Stimulated activated CD4-positive, alpha-beta T cell treated with anti-CD3 and anti-CD28 coated beads, Interleukin-15, amount 100 ng/mL, for 24 hours (primary cell): ENCODE measurements at regions not wholly inside any gene's neighbourhood (a gene's known extent, or its start where the extent isn't known, plus 50 kb on each side); places are given as distances from the start of the nearest gene placed in this dataset.

Source experiments
- DNase-seq: peaks from one replicate; pipeline ENCODE4 v3.0.0-alpha.2; 2020

DNA sequence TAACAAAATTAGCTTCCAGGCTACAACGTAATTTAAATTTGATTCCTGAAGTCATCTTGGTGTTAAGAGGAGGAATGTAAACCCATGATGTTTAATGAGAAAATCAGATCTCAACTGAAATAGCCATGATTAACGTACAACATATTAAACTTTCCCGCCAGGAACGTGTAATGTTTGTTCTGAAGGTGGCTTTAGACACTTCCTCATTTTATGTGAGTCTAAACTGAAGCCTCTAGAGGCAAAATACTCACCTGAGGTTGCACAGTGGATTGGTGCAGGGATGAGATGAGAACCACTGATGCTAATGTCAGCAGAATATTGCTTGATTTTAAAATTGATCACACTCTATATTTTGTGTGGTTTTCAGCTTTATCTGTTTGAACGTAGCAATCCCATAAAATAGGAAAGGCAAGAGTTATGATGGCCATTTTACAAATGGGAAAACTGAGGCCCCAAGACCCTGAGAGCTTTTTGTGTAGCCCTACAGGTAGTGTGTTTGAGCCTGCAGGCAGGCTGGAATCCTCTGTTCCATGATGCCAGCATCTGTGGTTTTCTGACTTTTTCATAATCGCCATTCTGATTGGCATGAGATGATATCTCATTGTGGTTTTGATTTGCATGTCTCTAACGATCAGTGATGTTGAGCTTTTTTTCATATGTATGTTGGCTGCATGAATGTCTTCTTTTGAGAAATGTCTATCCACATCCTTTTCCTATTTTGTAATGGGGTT is 243.7 kb upstream of the BMPER start:
- no peak for DNase-seq

DNA sequence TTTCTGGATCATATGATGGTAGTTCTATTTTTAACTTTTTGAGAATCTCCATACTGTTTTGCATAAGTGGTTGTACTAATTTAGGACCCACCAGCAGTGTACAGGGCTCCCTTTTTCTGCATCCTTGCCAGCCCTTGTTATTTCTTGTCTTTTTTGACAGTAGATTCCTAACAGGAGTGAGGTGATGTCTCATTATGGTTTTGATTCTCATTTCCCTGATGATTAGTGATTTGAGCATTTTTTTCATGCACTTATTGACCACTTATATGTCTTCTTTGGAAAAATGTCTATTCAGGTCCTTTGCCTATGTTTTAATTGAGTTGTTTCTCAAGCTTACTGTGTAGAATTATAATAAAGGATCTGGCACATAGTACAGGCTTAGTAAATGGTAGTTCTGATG is 238.8 kb upstream of the BMPER start:
- DNase-seq, result no peak

- no peak for DNase-seq
Measured at GRCh38 chr7:33667196-33667595, 238.1 kb upstream of the BMPER start.

DNA sequence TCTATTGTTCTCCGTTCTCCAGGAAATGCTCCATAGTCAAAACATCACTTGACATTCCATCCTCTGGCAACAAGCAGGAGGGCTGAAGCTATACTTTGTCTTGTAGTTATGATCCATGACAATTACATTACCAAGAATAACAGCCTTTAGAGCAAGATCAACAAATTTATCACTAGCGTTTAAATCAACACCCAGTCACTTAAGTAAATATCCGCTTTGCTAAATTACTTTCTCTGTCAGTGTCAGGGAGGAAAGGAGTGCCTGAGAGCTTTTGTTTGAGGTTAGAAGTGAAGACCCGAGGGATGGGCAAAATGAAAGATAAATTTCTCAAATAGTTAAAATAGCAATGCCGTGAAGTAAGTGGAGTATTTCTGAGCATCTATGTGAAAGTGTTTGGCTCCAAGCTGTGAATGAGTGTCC is 236.1 kb upstream of the BMPER start:
- no peak for DNase-seq

DNA sequence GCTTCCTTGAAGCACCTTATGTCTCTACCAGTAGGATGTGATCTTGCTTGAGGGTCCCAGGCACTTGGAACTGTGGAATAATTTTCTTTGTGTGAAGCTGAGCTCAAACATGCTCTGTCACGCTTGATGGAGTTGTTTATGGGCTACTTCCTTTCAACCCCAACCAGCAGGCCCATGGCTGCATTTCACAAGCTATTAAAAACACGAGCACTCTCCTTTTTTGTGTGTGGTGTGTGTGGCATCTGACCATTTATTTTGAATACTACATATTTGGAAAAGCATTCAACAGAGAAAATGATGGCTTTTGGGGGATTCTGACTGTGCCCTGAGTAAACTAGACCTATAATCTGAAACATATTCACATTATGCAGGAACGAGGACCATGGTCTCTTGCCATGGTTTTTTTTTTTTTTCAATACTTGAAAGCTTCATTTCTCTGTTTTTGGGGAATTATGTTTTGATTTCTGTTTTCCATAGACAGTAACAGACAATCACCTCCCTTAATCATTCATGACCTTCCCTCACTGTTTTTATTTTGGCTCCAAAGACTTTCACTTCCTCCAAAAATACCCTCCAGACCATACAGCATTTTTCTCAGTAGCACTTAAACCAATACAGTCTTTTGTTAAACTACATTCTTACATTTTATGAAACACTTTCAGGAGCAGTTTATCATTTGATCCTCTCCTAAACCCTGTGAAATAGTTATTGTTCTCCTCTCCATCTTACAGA is 233.6 kb upstream of the BMPER start:
- no peak for DNase-seq

GRCh38 chr7:33673029-33673700 is 232.2 kb upstream of the BMPER start:
- DNase-seq, result no peak

DNA sequence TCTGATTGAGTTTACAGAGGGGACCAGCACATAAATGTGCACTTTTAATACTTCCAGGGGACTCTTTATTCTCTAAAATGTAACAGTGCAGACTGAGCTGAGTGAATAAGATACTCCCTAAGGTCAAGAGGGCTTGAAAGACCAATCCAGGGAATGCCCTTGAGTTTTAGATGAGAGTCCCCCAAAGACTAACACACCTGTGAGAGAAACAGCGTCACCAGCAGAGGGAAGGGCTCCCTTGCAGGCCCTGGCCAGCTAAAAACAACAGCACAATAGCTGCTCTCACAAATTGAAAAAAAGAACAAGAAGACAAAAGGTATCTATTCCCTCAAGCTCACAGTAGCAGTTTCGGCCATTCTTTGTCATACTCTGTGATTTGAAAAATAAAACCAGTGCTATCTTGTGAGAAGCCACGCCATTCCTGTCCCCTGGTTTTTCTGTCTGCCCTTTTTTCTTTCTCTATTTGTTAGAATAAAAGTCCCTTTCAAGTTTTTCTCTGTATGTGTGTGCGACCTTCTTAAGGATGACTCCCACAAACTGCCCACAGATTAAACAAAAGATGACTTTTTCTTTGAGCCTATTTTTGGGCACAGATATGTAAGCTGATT is 230.4 kb upstream of the BMPER start:
- no peak for DNase-seq

- no peak for DNase-seq
Measured at GRCh38 chr7:33677556-33677955, 227.8 kb upstream of the BMPER start.

DNA sequence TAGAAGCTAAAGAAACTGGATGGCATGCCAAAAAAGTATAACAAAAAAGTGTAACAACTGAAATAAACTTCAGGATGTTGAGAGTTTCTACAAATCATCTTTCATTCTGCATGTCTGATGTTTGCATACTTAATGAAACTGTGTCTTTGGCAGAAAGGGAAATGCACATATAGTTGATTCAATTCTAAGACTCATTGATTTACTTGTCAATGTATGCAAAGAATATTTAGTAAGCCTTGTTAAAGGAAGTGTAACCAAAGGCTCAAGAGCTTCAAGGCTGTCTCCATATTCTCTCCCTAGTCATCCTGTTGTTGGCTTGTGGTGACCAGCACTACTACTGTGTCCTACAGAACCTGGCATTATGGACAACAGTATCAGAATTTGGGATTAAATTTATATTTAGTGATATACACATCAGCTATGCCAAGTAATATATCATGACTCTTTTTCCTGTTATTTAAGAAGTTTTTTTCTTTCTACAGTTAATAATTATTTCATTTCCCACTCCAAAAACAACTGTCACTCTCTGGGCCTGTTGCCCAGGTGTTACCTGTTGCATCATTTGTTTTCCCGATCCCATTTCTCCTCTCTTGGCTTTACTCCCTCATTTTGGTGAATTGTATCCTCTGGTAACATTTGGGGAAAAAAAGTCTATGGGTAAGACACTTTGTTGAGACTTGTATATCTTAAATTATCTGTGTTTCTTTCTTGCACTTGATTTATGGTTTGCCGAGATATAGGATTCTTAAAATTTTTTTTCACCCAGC is 226.6 kb upstream of the BMPER start:
- DNase-seq, result no peak

GRCh38 chr7:33680682-33681081 is 224.7 kb upstream of the BMPER start:
- DNase-seq, result no peak

GRCh38 chr7:33685503-33685902 is 219.8 kb upstream of the BMPER start:
- DNase-seq, result no peak

- DNase-seq, result no peak
Measured at GRCh38 chr7:33685981-33686683, 219.2 kb upstream of the BMPER start.

DNA sequence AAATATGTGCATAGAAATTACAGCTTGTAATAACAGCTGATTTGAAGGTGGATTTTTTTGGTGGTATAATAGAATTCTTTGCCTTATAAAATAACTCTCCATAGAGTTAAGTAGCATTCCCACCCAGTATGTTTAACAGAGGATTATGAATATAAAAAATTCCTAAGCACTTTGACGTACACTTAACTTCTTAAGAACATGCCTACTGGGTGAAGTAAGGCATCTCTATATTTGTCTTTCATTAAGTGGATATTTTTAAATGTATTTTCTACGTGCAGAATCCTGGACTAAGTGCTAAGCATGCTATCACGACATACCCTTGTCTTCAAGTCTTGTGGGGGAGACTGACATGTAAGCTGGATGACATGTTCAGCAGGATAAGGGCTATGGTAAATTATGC is 217.7 kb upstream of the BMPER start:
- DNase-seq, result no peak

GRCh38 chr7:33691180-33691579 is 214.2 kb upstream of the BMPER start:
- no peak for DNase-seq

- DNase-seq, result no peak
Measured at GRCh38 chr7:33692956-33693355, 212.4 kb upstream of the BMPER start.

GRCh38 chr7:33694006-33694405 is 211.3 kb upstream of the BMPER start:
- DNase-seq, result no peak

DNA sequence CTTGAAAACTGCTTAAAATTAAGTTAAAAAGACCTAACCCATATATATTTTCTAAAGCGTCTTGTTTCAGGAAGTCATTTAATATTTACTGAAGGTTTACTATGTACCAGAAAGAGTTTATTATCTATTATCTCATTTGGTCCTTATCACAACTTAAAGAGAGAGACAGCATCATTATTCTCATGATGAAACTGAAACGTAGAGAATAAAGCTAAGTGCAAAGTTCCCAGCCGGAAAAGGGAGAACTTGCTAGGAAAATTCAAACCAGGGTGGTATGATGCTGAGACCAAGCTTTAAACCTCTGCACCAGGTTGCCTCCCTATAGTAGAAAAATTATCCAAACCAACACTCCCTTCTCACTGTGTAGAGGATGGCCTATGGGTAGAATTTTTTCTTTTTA is 207.7 kb upstream of the BMPER start:
- no peak for DNase-seq

DNA sequence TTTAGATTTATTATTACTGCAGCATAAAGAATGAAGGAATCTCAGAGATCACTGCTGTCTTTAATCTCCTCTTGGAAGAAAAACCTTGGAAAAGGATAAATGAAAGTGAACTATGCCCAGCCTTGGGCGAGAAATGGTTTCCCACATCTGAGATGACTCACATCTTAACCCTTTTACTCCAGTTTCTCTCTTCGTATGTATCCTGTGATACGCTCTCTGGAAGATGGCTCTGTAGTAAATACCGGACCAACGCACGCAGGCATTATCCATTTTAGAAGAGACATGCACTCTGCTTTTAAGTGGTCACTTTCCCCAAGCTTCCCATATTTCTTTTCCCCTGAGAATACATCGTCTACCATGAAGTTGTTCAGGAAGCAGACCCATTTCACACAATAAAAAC is 207.3 kb upstream of the BMPER start:
- DNase-seq, result no peak

DNA sequence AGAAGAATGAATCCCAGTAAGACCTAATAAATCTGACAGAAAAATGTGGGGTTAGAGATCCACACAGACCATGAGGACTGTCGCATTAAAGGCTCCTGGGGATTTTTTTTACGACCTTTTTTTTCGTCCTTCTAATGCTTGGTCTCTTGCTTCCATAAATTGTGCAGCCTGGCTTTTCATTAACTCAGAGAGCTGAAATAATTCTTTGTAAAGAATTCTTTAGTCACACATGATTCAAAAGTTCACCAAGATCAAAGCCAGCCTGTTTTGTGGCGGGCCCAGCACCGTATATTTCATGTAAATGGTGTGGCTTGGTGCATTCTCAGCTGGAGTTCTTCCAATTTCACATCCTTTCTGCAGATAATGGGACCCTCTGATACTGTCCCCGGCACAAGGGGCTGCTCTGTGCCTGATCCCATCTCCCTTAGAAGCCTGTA is 206.6 kb upstream of the BMPER start:
- no peak for DNase-seq

GRCh38 chr7:33700001-33700899 is 205.1 kb upstream of the BMPER start:
- no peak for DNase-seq

GRCh38 chr7:33701189-33701740 is 204.1 kb upstream of the BMPER start:
- DNase-seq, result no peak
